ENCODE measurements at regions not wholly inside any gene's neighbourhood (a gene's known extent, or its start where the extent isn't known, plus 50 kb on each side); places are given as distances from the start of the nearest gene placed in this dataset.
"Not testable (repeated sequence)": the region's sequence is repeated elsewhere in the genome, so short reads cannot be mapped to it uniquely, and the experiment has no call there.

DNA sequence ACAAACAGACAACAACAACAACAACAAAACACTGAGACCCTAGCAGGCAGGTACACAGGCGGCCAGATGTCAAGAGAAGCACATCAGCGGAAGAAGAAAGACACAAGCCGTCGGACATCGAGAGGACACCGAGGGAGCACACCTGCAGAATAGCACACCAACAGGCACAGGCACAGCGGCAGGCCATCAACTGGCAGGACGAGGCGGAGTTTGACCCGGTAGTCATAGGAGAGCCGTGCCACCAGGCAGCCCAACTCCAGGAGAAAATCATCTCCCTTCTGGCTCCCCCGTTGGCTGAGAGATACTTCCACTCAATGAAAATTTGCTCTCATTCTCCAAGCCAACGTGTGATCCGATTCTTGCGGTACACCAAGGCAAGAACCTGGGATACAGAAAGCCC is 352.1 kb upstream of the IZUMO3 start:
- intact Hi-C loops (cut with micrococcal nuclease; ENCODE audit: unreplicated experiment), result no loop called here
- CTCF ChIA-PET, result no interaction called here
- no TSS peak for BruUV-seq (replicated peaks)
- Histone ChIP-seq H3K27ac (ENCODE audit: low read depth, low read length, poor library complexity, severe bottlenecking) (no peak overlapping the region), H3K4me1 (ENCODE audit: insufficient read depth, low read length, poor library complexity, severe bottlenecking) (no peaks in the 10 kb centered on the region), H3K27me3 (replicated peaks; ENCODE audit: insufficient read depth, low read depth, low read length, poor library complexity) (no peaks in the 10 kb centered on the region), H3K36me3 (ENCODE audit: insufficient read depth, low read length, poor library complexity, severe bottlenecking) (no peaks in the 10 kb centered on the region), H3K9me3 (ENCODE audit: low read depth, low read length, poor library complexity, severe bottlenecking) (no peaks in the 10 kb centered on the region), H3K4me3 (ENCODE audit: low read depth, low read length, poor library complexity, severe bottlenecking) (no peak overlapping the region)
- no peak for TF ChIP-seq EZH2 (IDR thresholded peaks at IDR 0.05; ENCODE audit: borderline replicate concordance, low read depth, low read length, poor library complexity, severe bottlenecking)
- TF ChIP-seq CTCF (conservative IDR thresholded peaks at IDR 0.05; ENCODE audit: low read depth, low read length), result no peak
- POLR2A ChIA-PET (ENCODE audit: low non-redundant PET), result no interaction called here
- no peak for DNase-seq (ENCODE audit: low spot score)

- DNase-seq (ENCODE audit: low spot score), result no peak
- H3K4me1 ChIP-seq (ENCODE audit: insufficient read depth, low read length, poor library complexity, severe bottlenecking), result no peaks in the 10 kb centered on the region
- intact Hi-C loops (cut with micrococcal nuclease; ENCODE audit: unreplicated experiment), result no loop called here
- no peaks in the 10 kb centered on the region for H3K9me3 ChIP-seq (ENCODE audit: low read depth, low read length, poor library complexity, severe bottlenecking)
- ChIA-PET CTCF (no interaction called here), POLR2A (ENCODE audit: low non-redundant PET) (no interaction called here)
- no peaks in the 10 kb centered on the region for H3K36me3 ChIP-seq (ENCODE audit: insufficient read depth, low read length, poor library complexity, severe bottlenecking)
- no TSS peak for BruUV-seq (replicated peaks)
- no peak for TF ChIP-seq EZH2 (IDR thresholded peaks at IDR 0.05; ENCODE audit: borderline replicate concordance, low read depth, low read length, poor library complexity, severe bottlenecking)
- TF ChIP-seq CTCF (conservative IDR thresholded peaks at IDR 0.05; ENCODE audit: low read depth, low read length), result no peak
- H3K27me3 ChIP-seq (replicated peaks; ENCODE audit: insufficient read depth, low read depth, low read length, poor library complexity), result no peaks in the 10 kb centered on the region
- no peak overlapping the region for H3K27ac ChIP-seq (ENCODE audit: low read depth, low read length, poor library complexity, severe bottlenecking)
- no peak overlapping the region for H3K4me3 ChIP-seq (ENCODE audit: low read depth, low read length, poor library complexity, severe bottlenecking)
Observed at GRCh38 chr9:24881361-24881760, 335.7 kb upstream of the IZUMO3 start.

DNA sequence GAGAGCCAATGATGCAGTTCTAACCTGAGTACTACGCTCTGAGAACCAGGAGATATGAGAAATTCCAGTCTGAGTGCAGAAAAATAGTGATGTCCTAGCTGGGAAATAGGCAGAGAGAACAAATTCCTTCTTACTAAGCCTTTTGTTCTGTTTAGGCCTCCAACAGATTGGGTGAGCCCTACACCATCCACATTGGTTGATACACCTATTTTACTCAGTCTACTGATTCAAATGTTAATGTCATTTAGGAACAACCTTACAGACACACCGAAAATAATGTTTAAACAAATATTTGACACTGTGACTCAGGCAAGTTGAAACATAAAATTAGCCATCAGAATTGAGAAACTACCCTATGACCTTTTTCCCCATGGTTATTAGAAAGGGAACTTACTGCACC is 333.9 kb upstream of the IZUMO3 start:
- CTCF ChIA-PET, result no interaction called here
- Histone ChIP-seq H3K27ac (ENCODE audit: low read depth, low read length, poor library complexity, severe bottlenecking) (no peak overlapping the region), H3K4me1 (ENCODE audit: insufficient read depth, low read length, poor library complexity, severe bottlenecking) (no peaks in the 10 kb centered on the region), H3K36me3 (ENCODE audit: insufficient read depth, low read length, poor library complexity, severe bottlenecking) (no peaks in the 10 kb centered on the region), H3K27me3 (replicated peaks; ENCODE audit: insufficient read depth, low read depth, low read length, poor library complexity) (no peaks in the 10 kb centered on the region), H3K4me3 (ENCODE audit: low read depth, low read length, poor library complexity, severe bottlenecking) (no peak overlapping the region), H3K9me3 (ENCODE audit: low read depth, low read length, poor library complexity, severe bottlenecking) (no peaks in the 10 kb centered on the region)
- no peak for DNase-seq (ENCODE audit: low spot score)
- intact Hi-C loops (cut with micrococcal nuclease; ENCODE audit: unreplicated experiment), result no loop called here
- no peak for TF ChIP-seq EZH2 (IDR thresholded peaks at IDR 0.05; ENCODE audit: borderline replicate concordance, low read depth, low read length, poor library complexity, severe bottlenecking)
- TF ChIP-seq CTCF (conservative IDR thresholded peaks at IDR 0.05; ENCODE audit: low read depth, low read length), result no peak
- BruUV-seq (replicated peaks), result no TSS peak
- POLR2A ChIA-PET (ENCODE audit: low non-redundant PET), result no interaction called here

DNA sequence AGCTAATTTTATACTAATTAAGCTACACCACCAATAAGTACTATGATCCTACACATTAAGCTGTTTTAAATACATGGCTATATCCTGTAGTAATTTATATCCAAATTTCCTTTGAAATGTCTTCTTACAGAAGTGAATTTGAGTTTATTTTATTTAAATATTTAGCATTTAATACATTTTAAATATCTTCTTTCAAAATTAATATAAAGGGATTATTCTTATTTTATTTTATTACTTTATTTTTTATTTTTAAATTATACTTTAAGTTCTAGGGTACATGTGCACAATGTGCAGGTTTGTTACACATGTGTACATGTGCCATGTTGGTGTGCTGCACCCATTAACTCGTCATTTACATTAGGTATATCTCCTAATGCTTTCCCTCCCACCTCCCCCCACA is 310.9 kb upstream of the IZUMO3 start:
- BruUV-seq (replicated peaks); H3K36me3 ChIP-seq (ENCODE audit: insufficient read depth, low read length, poor library complexity, severe bottlenecking); intact Hi-C loops (cut with micrococcal nuclease; ENCODE audit: unreplicated experiment); H3K4me1 ChIP-seq (ENCODE audit: insufficient read depth, low read length, poor library complexity, severe bottlenecking); DNase-seq (ENCODE audit: low spot score); H3K27me3 ChIP-seq (replicated peaks; ENCODE audit: insufficient read depth, low read depth, low read length, poor library complexity); H3K4me3 ChIP-seq (ENCODE audit: low read depth, low read length, poor library complexity, severe bottlenecking); CTCF ChIA-PET; POLR2A ChIA-PET (ENCODE audit: low non-redundant PET); H3K9me3 ChIP-seq (ENCODE audit: low read depth, low read length, poor library complexity, severe bottlenecking); H3K27ac ChIP-seq (ENCODE audit: low read depth, low read length, poor library complexity, severe bottlenecking): not testable (repeated sequence)

Data from A673 (cell line).